ENCODE measurements at regions not wholly inside any gene's neighbourhood (a gene's known extent, or its start where the extent isn't known, plus 50 kb on each side); places are given as distances from the start of the nearest gene placed in this dataset.

GRCh38 chr9:107154766-107155165, 128.3 kb upstream of the RAD23B start:
- Mint-ChIP-seq H3K9me3 (ENCODE audit: insufficient read depth) (peaks cover 3% of the 10 kb centered on the region), H3K4me1 (no peaks in the 10 kb centered on the region), H3K27ac (no peak overlapping the region), H3K27me3 (peaks cover 21% of the 10 kb centered on the region), H3K4me3 (no peak overlapping the region)
- H3K27ac ChIP-seq (ENCODE audit: low read length in 2 of 2) = no peak overlapping the region
- CTCF ChIA-PET = no interaction called here
- no peak overlapping the region for H3K4me2 ChIP-seq (replicated peaks; ENCODE audit: low read depth, low read length, poor library complexity, severe bottlenecking)
- no peak overlapping the region for H3K9ac ChIP-seq (ENCODE audit: low read length)
- no peaks in the 10 kb centered on the region for H3K79me2 ChIP-seq (ENCODE audit: control insufficient read depth, insufficient read depth, low read length)
- DNase-seq (no peak), ATAC-seq (ENCODE audit: low read depth) (no peak)
- no peaks in the 10 kb centered on the region for H3K36me3 ChIP-seq (replicated peaks in 1 of 2; ENCODE audit: control extremely low read depth in 1 of 2, control insufficient read depth in 1 of 2, extremely low read depth in 1 of 2, insufficient read depth in 2 of 2, low read length in 1 of 2)
- no CpG with 5 or more reads among the region's 3 CpGs for WGBS (ENCODE audit: insufficient coverage)
- peaks cover 0 to 11% (median 2%) of the 10 kb centered on the region in 4 experiments for H3K27me3 ChIP-seq (replicated peaks in 1 of 4; ENCODE audit: control extremely low read depth in 1 of 4, control insufficient read depth in 3 of 4, insufficient read depth in 4 of 4, low read length in 3 of 4)
- no peak overlapping the region for H2AFZ ChIP-seq (ENCODE audit: insufficient read depth, low read depth, low read length, poor library complexity, severe bottlenecking)
- intact Hi-C loops (cut with micrococcal nuclease) = no loop called here
- TF ChIP-seq CTCF (IDR thresholded peaks at IDR 0.05) = no peak
- TF ChIP-seq EZH2 (IDR thresholded peaks at IDR 0.05; ENCODE audit: borderline replicate concordance, insufficient read depth, low read depth, low read length, poor library complexity, severe bottlenecking) = no peak
- H4K20me1 ChIP-seq (ENCODE audit: control insufficient read depth, insufficient read depth, low read length, poor library complexity, severe bottlenecking) = no peaks in the 10 kb centered on the region
- H3K4me3 ChIP-seq (ENCODE audit: control extremely low read depth in 1 of 5, extremely low read depth in 1 of 5, insufficient read depth in 1 of 5, low read depth in 2 of 5, low read length in 4 of 5) = no peak overlapping the region
- no peaks in the 10 kb centered on the region for H3K4me1 ChIP-seq (ENCODE audit: control insufficient read depth in 2 of 2, insufficient read depth in 2 of 2, low read length in 2 of 2)
- peaks cover 0 to 5% (median 0%) of the 10 kb centered on the region in 3 donors for H3K9me3 ChIP-seq (ENCODE audit: control extremely low read depth in 1 of 3, control insufficient read depth in 2 of 3, insufficient read depth in 1 of 3, low read length in 2 of 3)
- POLR2A ChIA-PET = no interaction called here

GRCh38 chr9:107155244-107155817, 127.7 kb upstream of the RAD23B start:
- Histone ChIP-seq H3K9me3 (ENCODE audit: control extremely low read depth in 1 of 3, control insufficient read depth in 2 of 3, insufficient read depth in 1 of 3, low read length in 2 of 3) (peaks cover 0 to 5% (median 0%) of the 10 kb centered on the region in 3 donors), H3K27me3 (replicated peaks in 1 of 4; ENCODE audit: control extremely low read depth in 1 of 4, control insufficient read depth in 3 of 4, insufficient read depth in 4 of 4, low read length in 3 of 4) (peaks cover 0 to 11% (median 2%) of the 10 kb centered on the region in 4 experiments), H3K4me2 (replicated peaks; ENCODE audit: low read depth, low read length, poor library complexity, severe bottlenecking) (no peak overlapping the region), H3K4me3 (ENCODE audit: control extremely low read depth in 1 of 5, extremely low read depth in 1 of 5, insufficient read depth in 1 of 5, low read depth in 2 of 5, low read length in 4 of 5) (no peak overlapping the region), H4K20me1 (ENCODE audit: control insufficient read depth, insufficient read depth, low read length, poor library complexity, severe bottlenecking) (no peaks in the 10 kb centered on the region), H3K79me2 (ENCODE audit: control insufficient read depth, insufficient read depth, low read length) (no peaks in the 10 kb centered on the region), H3K36me3 (replicated peaks in 1 of 2; ENCODE audit: control extremely low read depth in 1 of 2, control insufficient read depth in 1 of 2, extremely low read depth in 1 of 2, insufficient read depth in 2 of 2, low read length in 1 of 2) (no peaks in the 10 kb centered on the region), H2AFZ (ENCODE audit: insufficient read depth, low read depth, low read length, poor library complexity, severe bottlenecking) (no peak overlapping the region), H3K9ac (ENCODE audit: low read length) (no peak overlapping the region), H3K4me1 (ENCODE audit: control insufficient read depth in 2 of 2, insufficient read depth in 2 of 2, low read length in 2 of 2) (no peaks in the 10 kb centered on the region), H3K27ac (ENCODE audit: low read length in 2 of 2) (no peak overlapping the region)
- POLR2A ChIA-PET = no interaction called here
- Mint-ChIP-seq H3K27me3 (peaks cover 19% of the 10 kb centered on the region), H3K9me3 (ENCODE audit: insufficient read depth) (peaks cover 3% of the 10 kb centered on the region), H3K27ac (no peak overlapping the region), H3K4me1 (no peaks in the 10 kb centered on the region), H3K4me3 (no peak overlapping the region)
- TF ChIP-seq CTCF (IDR thresholded peaks at IDR 0.05) (no peak), EZH2 (IDR thresholded peaks at IDR 0.05; ENCODE audit: borderline replicate concordance, insufficient read depth, low read depth, low read length, poor library complexity, severe bottlenecking) (no peak)
- no peak for DNase-seq
- no peak for ATAC-seq (ENCODE audit: low read depth)
- 86% methylated on average over 3 of the region's 3 CpGs for WGBS (ENCODE audit: insufficient coverage)
- intact Hi-C loops (cut with micrococcal nuclease) = no loop called here
- CTCF ChIA-PET = no interaction called here
